ENCODE measurements at regions not wholly inside any gene's neighbourhood (a gene's known extent, or its start where the extent isn't known, plus 50 kb on each side); places are given as distances from the start of the nearest gene placed in this dataset.

GRCh38 chr1:37284053-37284452 is 190.3 kb upstream of the ZC3H12A start:
- DNase-seq: no peak

- no peak for DNase-seq
Observed at GRCh38 chr1:37286881-37287280, 187.5 kb upstream of the ZC3H12A start.

GRCh38 chr1:37288900-37289299 is 185.5 kb upstream of the ZC3H12A start:
- no peak for DNase-seq

GRCh38 chr1:37290718-37291117 is 183.7 kb upstream of the ZC3H12A start:
- no peak for DNase-seq

- DNase-seq: no peak
Observed at GRCh38 chr1:37292789-37293188, 181.6 kb upstream of the ZC3H12A start.

- DNase-seq: no peak
Observed at GRCh38 chr1:37294096-37294495, 180.3 kb upstream of the ZC3H12A start.

GRCh38 chr1:37294529-37294928 is 179.9 kb upstream of the ZC3H12A start:
- DNase-seq: no peak

- no peak for DNase-seq
Observed at GRCh38 chr1:37298769-37299168, 175.6 kb upstream of the ZC3H12A start.

GRCh38 chr1:37299216-37299615 is 175.2 kb upstream of the ZC3H12A start:
- DNase-seq: no peak

GRCh38 chr1:37303884-37304574 is 170.4 kb upstream of the ZC3H12A start:
- no peak for DNase-seq

- no peak for DNase-seq
Observed at GRCh38 chr1:37305108-37305507, 169.3 kb upstream of the ZC3H12A start.

GRCh38 chr1:37305841-37306240 is 168.5 kb upstream of the ZC3H12A start:
- DNase-seq: no peak

GRCh38 chr1:37306461-37306860 is 167.9 kb upstream of the ZC3H12A start:
- DNase-seq: no peak

GRCh38 chr1:37306871-37307270 is 167.5 kb upstream of the ZC3H12A start:
- DNase-seq: no peak

- DNase-seq: no peak
Observed at GRCh38 chr1:37308031-37308960, 166.1 kb upstream of the ZC3H12A start.

GRCh38 chr1:37309574-37309973 is 164.8 kb upstream of the ZC3H12A start:
- no peak for DNase-seq

- no peak for DNase-seq
Observed at GRCh38 chr1:37310064-37310463, 164.3 kb upstream of the ZC3H12A start.

GRCh38 chr1:37315371-37315846 is 159.0 kb upstream of the ZC3H12A start:
- peak; percentile 45 for DNase-seq

- DNase-seq: no peak
Observed at GRCh38 chr1:37317870-37318467, 156.4 kb upstream of the ZC3H12A start.

GRCh38 chr1:37318490-37318889 is 155.9 kb upstream of the ZC3H12A start:
- no peak for DNase-seq

- no peak for DNase-seq
Observed at GRCh38 chr1:37319284-37319683, 155.1 kb upstream of the ZC3H12A start.

GRCh38 chr1:37323486-37324377 is 150.6 kb upstream of the ZC3H12A start:
- DNase-seq: no peak

- DNase-seq: peak; percentile 35
Observed at GRCh38 chr1:37325010-37325409, 149.4 kb upstream of the ZC3H12A start.
